T-helper 17 cell (primary cell): ENCODE measurements at regions not wholly inside any gene's neighbourhood (a gene's known extent, or its start where the extent isn't known, plus 50 kb on each side); places are given as distances from the start of the nearest gene placed in this dataset.

Source experiments
- ATAC-seq: fragments of 150-1000 bp; cut with Tn5 transposase; 2 replicates; pipeline ENCODE4 v1.10.0; 2021; ENCODE audit warnings: mild to moderate bottlenecking, moderate library complexity
- DNase-seq, 3 donors: peaks; one replicate each; pipeline versions ENCODE4 v3.0.0 to v3.0.0-alpha.2; 2020 to 2021
- H3K9me3 ChIP-seq: one replicate; pipeline ENCODE4 v1.7.0; 2013; ENCODE audit warnings: low read length, mild to moderate bottlenecking; ENCODE audit not compliant: control insufficient read depth, poor library complexity, severe bottlenecking
- H3K27ac Mint-ChIP-seq: one replicate; pipeline ENCODE4 v1.8.0; 2022; ENCODE audit warnings: mild to moderate bottlenecking, moderate library complexity, mixed read lengths
- H3K27me3 Mint-ChIP-seq: one replicate; pipeline ENCODE4 v1.8.0; 2022; ENCODE audit warnings: mixed read lengths
- H3K36me3 Mint-ChIP-seq: one replicate; pipeline ENCODE4 v1.8.0; 2022; ENCODE audit warnings: low read depth, mixed read lengths
- H3K4me1 Mint-ChIP-seq: one replicate; pipeline ENCODE4 v1.8.0; 2022; ENCODE audit warnings: mild to moderate bottlenecking, mixed read lengths
- H3K4me3 Mint-ChIP-seq: one replicate; pipeline ENCODE4 v1.8.0; 2022; ENCODE audit warnings: mild to moderate bottlenecking, moderate library complexity, mixed read lengths

- ATAC-seq = no peak
- no peaks in the 10 kb centered on the region for H3K9me3 ChIP-seq
- H3K36me3 Mint-ChIP-seq = no peaks in the 10 kb centered on the region
- no peak for DNase-seq
- no peak overlapping the region for H3K4me3 Mint-ChIP-seq
- H3K27ac Mint-ChIP-seq = no peak overlapping the region
- H3K4me1 Mint-ChIP-seq = no peaks in the 10 kb centered on the region
- no peaks in the 10 kb centered on the region for H3K27me3 Mint-ChIP-seq
Measured at GRCh38 chr13:105414639-105415038, 1120.8 kb downstream of the EFNB2 start.

DNA sequence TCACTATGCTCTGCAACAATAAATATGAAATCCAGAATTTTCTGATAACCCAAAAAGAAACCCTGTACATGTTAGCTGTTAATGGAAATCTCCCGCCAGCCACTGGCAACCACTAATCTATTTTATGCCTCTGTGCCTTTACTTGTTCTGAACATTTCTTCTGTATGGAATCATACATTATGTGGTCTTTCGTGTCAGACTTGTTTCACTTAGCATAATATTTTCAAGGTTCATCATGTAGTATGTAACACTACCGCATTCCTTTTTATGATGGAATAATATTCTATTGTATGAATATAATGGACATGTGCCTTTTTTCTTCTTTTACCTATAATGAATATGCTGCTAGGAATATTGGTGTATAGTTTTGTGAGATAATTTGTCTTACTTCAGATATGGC lies 1123.3 kb downstream of the EFNB2 start:
- Mint-ChIP-seq H3K4me1 (no peaks in the 10 kb centered on the region), H3K27ac (no peak overlapping the region), H3K4me3 (no peak overlapping the region), H3K36me3 (no peaks in the 10 kb centered on the region), H3K27me3 (no peaks in the 10 kb centered on the region)
- no peak for DNase-seq
- no peak for ATAC-seq
- no peaks in the 10 kb centered on the region for H3K9me3 ChIP-seq

DNA sequence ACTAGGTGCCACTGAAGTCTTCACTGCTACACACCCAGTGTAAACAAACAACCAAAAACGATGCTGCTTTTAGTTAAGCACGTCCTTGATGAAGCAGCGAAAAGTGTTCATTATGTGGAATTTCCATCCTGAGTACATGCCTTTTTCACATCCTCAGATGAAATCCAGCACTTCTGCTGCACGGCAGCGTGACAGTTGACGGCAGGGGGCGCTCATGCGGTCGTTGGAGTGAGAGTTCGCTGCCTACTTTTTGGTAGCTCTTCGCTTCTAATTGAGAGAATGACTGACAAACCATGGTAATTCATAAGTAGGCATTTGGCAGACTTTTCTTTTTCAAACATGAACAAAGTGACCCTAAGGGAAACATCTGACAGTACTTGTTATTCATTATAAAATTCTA lies 1124.9 kb downstream of the EFNB2 start:
- Mint-ChIP-seq H3K27ac (no peak overlapping the region), H3K4me1 (no peaks in the 10 kb centered on the region), H3K36me3 (no peaks in the 10 kb centered on the region), H3K4me3 (no peak overlapping the region), H3K27me3 (no peaks in the 10 kb centered on the region)
- ATAC-seq (no peak), DNase-seq (peak in 1 of 3 donors; percentile 4)
- no peaks in the 10 kb centered on the region for H3K9me3 ChIP-seq

DNA sequence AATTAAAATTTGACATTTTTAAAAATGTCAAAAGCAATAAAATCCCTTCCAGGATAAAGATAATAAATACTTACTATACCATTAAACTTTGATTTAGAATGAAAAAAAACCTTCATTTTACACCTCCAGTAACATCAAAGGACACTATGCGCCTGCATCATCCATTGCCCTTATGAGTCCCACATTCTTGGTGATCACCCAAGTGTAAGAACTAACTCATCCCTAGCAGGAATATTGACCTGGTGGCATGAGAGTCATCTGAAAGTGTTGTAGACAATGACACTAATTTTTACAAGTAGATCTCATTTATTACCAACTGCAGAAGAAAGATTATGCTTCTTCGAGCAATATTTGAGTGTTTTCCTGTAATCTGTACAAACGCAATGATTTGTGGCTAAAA lies 1128.9 kb downstream of the EFNB2 start:
- H3K27me3 Mint-ChIP-seq = no peaks in the 10 kb centered on the region
- H3K27ac Mint-ChIP-seq = no peak overlapping the region
- ATAC-seq (no peak), DNase-seq (no peak)
- H3K36me3 Mint-ChIP-seq = no peaks in the 10 kb centered on the region
- H3K4me1 Mint-ChIP-seq = no peaks in the 10 kb centered on the region
- H3K9me3 ChIP-seq = no peaks in the 10 kb centered on the region
- H3K4me3 Mint-ChIP-seq = no peak overlapping the region

GRCh38 chr13:105403086-105403485 lies 1132.4 kb downstream of the EFNB2 start:
- ATAC-seq (no peak), DNase-seq (no peak)
- H3K9me3 ChIP-seq = no peaks in the 10 kb centered on the region
- Mint-ChIP-seq H3K4me3 (no peak overlapping the region), H3K27ac (no peak overlapping the region), H3K4me1 (no peaks in the 10 kb centered on the region), H3K36me3 (no peaks in the 10 kb centered on the region), H3K27me3 (no peaks in the 10 kb centered on the region)

DNA sequence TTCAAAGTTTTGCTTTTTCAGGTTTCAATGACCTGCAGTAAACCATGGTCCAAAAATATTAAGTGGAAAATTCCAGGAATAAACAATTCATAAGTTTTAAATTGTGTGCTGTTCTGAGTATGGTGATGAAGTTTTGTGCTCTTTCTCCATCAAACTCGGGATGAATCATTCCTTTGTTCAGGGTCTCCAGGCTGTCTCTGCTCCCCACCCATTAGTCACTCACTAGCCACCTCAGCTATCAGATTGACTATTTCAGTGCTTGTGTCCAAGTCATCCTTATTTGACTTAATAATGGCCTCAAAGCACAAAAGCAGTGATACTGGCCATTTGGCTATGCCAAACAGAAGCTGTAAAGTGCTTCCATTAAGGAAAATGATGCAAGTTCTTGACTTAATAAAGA lies 1140.4 kb downstream of the EFNB2 start:
- Mint-ChIP-seq H3K27me3 (no peaks in the 10 kb centered on the region), H3K4me1 (no peaks in the 10 kb centered on the region), H3K4me3 (no peak overlapping the region), H3K36me3 (no peaks in the 10 kb centered on the region), H3K27ac (no peak overlapping the region)
- ATAC-seq (no peak), DNase-seq (no peak)
- H3K9me3 ChIP-seq = no peaks in the 10 kb centered on the region

GRCh38 chr13:105389373-105389772 lies 1146.1 kb downstream of the EFNB2 start:
- Mint-ChIP-seq H3K27me3 (no peaks in the 10 kb centered on the region), H3K36me3 (no peaks in the 10 kb centered on the region), H3K27ac (no peak overlapping the region), H3K4me1 (no peaks in the 10 kb centered on the region), H3K4me3 (no peak overlapping the region)
- no peaks in the 10 kb centered on the region for H3K9me3 ChIP-seq
- DNase-seq (no peak), ATAC-seq (no peak)

- ATAC-seq = no peak
Measured at GRCh38 chr13:105377452-105377851, 1158.0 kb downstream of the EFNB2 start.

DNA sequence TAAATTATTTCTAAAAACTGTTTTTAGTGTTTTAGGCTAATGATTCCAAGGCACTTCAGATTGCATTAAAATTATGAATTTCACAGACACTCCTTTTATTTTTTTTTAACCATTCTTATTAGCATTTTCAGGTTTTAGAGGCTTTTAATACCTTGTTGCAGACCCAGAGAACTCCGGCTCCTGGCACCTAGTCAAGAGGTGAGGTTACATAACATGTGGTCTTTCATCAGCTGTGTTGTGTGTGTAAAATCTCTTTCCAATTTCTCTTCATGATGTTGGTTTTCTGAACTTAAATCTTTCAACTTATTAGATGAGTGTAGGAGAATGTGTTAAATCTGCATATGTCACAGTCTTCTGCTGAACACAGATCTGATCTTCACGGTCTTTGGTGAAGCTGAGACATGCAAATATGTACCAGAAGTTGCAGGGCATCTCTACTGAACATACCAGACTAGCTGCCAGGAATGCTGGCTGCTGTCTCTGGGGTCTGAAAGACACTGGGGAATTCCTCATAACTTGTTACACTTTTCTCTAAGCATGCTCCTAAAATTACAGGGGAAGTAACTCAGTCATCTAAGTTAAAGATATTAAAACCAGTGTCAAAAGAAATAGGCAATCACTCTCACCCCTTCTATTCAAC lies 1165.3 kb downstream of the EFNB2 start:
- ATAC-seq (no peak), DNase-seq (no peak)
- no peaks in the 10 kb centered on the region for H3K9me3 ChIP-seq
- Mint-ChIP-seq H3K36me3 (no peaks in the 10 kb centered on the region), H3K27me3 (peaks cover 5% of the 10 kb centered on the region), H3K4me1 (no peaks in the 10 kb centered on the region), H3K27ac (no peak overlapping the region), H3K4me3 (no peak overlapping the region)

More at GRCh38 chr13:105377452-105377851, 1158.0 kb downstream of the EFNB2 start:
- H3K27ac Mint-ChIP-seq = no peak overlapping the region
- no peaks in the 10 kb centered on the region for H3K27me3 Mint-ChIP-seq
- no peaks in the 10 kb centered on the region for H3K4me1 Mint-ChIP-seq
- no peak overlapping the region for H3K4me3 Mint-ChIP-seq
- DNase-seq = no peak
- no peaks in the 10 kb centered on the region for H3K9me3 ChIP-seq
- no peaks in the 10 kb centered on the region for H3K36me3 Mint-ChIP-seq

GRCh38 chr13:105368781-105369180 lies 1166.7 kb downstream of the EFNB2 start:
- H3K27me3 Mint-ChIP-seq = peaks cover 6% of the 10 kb centered on the region
- no peak overlapping the region for H3K4me3 Mint-ChIP-seq
- ATAC-seq = no peak

DNA sequence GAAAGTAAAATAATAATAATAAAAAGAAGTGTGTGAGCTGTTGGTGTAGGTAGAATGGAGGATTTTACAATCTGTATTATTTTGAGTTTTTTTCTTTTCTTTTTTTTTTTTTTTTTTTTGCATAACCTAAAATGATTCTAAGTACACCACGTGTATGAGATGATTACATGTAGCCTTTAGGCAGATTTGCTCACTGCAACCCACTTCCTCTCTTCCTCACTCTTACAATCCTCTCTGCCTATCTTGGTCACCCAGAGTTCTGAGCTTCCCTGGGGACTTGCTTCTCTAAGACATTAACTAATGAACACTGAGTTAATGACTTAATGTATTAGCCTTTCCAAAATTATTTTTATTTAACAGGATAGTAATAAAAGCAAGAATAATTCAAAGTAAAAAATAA lies 1169.6 kb downstream of the EFNB2 start:
- no peak for ATAC-seq
- no peak overlapping the region for H3K4me3 Mint-ChIP-seq
- no peak overlapping the region for H3K27ac Mint-ChIP-seq
- H3K4me1 Mint-ChIP-seq = no peaks in the 10 kb centered on the region
- H3K9me3 ChIP-seq = no peaks in the 10 kb centered on the region
- DNase-seq = no peak
- no peaks in the 10 kb centered on the region for H3K36me3 Mint-ChIP-seq
- H3K27me3 Mint-ChIP-seq = peaks cover 11% of the 10 kb centered on the region

More at GRCh38 chr13:105368781-105369180, 1166.7 kb downstream of the EFNB2 start:
- H3K9me3 ChIP-seq = no peaks in the 10 kb centered on the region
- Mint-ChIP-seq H3K27ac (no peak overlapping the region), H3K36me3 (no peaks in the 10 kb centered on the region), H3K4me1 (no peaks in the 10 kb centered on the region)
- DNase-seq = no peak

- H3K4me1 Mint-ChIP-seq = no peaks in the 10 kb centered on the region
- peaks cover 7% of the 10 kb centered on the region for H3K27me3 Mint-ChIP-seq
- DNase-seq (no peak), ATAC-seq (no peak)
- H3K36me3 Mint-ChIP-seq = no peaks in the 10 kb centered on the region
- H3K4me3 Mint-ChIP-seq = no peak overlapping the region
- no peaks in the 10 kb centered on the region for H3K9me3 ChIP-seq
- H3K27ac Mint-ChIP-seq = no peak overlapping the region
Measured at GRCh38 chr13:105365021-105365550, 1170.4 kb downstream of the EFNB2 start.

- H3K36me3 Mint-ChIP-seq = no peaks in the 10 kb centered on the region
- no peak overlapping the region for H3K4me3 Mint-ChIP-seq
- DNase-seq (no peak), ATAC-seq (no peak)
- H3K27ac Mint-ChIP-seq = no peak overlapping the region
- H3K9me3 ChIP-seq = no peaks in the 10 kb centered on the region
- H3K27me3 Mint-ChIP-seq = peaks cover 6% of the 10 kb centered on the region
- no peaks in the 10 kb centered on the region for H3K4me1 Mint-ChIP-seq
Measured at GRCh38 chr13:105364191-105364590, 1171.3 kb downstream of the EFNB2 start.
